ENCODE measurements at regions not wholly inside any gene's neighbourhood (a gene's known extent, or its start where the extent isn't known, plus 50 kb on each side); places are given as distances from the start of the nearest gene placed in this dataset.

DNA sequence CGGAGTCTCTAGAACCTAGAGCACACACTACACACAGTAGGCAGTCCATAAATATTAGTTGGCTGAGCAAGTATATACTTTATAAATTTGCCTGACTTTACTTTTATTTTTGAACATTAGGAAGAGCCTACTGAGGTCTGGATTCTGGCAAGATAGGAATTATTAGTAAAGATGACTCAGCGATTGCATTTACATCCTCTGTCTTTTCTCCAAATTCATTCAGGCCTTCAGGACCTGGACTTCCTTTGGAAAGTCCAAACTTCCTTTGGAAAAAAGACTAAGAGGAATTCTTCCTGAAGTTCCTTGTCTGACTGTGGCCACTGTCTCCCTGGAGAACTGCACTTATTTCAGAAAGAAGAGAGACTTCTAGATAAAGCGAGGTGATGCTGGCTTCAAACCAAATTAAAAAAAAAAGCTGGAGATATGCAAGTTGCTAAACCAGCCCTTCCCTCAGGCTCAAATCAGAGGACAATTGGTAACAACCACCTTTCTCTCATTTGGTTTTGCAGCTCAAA lies 251.3 kb downstream of the GAS1 start:
- H3K36me3 ChIP-seq (replicated peaks; ENCODE audit: low read depth, low read length), result no peaks in the 10 kb centered on the region
- H3K9ac ChIP-seq (ENCODE audit: low read length), result no peak overlapping the region
- no peak overlapping the region for H2AFZ ChIP-seq (ENCODE audit: low read depth, low read length)
- no peaks in the 10 kb centered on the region for H4K20me1 ChIP-seq (ENCODE audit: insufficient read depth, low read length)
- H3K4me1 ChIP-seq (ENCODE audit: low read length), result no peaks in the 10 kb centered on the region
- no peaks in the 10 kb centered on the region for H3K9me3 ChIP-seq (ENCODE audit: insufficient read depth, low read length)
- TF ChIP-seq EZH2phosphoT487 (IDR thresholded peaks at IDR 0.05; ENCODE audit: low read depth), result no peak
- H3K79me2 ChIP-seq (ENCODE audit: low read length), result no peaks in the 10 kb centered on the region
- H3K27me3 ChIP-seq (ENCODE audit: low read depth, low read length), result no peaks in the 10 kb centered on the region
- H3K4me3 ChIP-seq (ENCODE audit: low read length), result no peak overlapping the region
- H3K27ac ChIP-seq (ENCODE audit: low read length), result no peak overlapping the region
- H3K4me2 ChIP-seq (ENCODE audit: low read length), result no peak overlapping the region

DNA sequence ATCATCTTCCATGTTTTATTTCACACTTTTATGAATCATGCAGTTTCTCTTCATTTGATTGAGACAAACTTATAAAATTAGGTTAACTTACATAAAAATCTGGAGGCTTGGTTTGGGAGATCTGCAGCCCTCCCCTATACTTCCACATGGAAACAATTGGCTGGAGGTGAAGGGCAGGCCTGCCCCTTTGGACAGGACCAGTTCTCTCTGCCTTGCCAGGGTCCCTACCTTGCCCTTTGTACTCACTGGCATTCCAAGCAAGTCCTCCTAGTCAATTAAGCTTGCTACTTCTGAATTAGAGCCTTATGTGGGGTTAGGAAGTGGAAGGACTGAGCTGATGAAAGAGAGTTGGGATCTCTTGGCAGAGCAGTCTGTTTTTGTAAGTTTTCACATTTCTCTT lies 257.3 kb downstream of the GAS1 start:
- H3K4me3 ChIP-seq (ENCODE audit: low read length), result no peak overlapping the region
- no peak overlapping the region for H3K27ac ChIP-seq (ENCODE audit: low read length)
- H3K27me3 ChIP-seq (ENCODE audit: low read depth, low read length), result no peaks in the 10 kb centered on the region
- no peak overlapping the region for H3K4me2 ChIP-seq (ENCODE audit: low read length)
- no peaks in the 10 kb centered on the region for H3K9me3 ChIP-seq (ENCODE audit: insufficient read depth, low read length)
- TF ChIP-seq, protein P1, sequence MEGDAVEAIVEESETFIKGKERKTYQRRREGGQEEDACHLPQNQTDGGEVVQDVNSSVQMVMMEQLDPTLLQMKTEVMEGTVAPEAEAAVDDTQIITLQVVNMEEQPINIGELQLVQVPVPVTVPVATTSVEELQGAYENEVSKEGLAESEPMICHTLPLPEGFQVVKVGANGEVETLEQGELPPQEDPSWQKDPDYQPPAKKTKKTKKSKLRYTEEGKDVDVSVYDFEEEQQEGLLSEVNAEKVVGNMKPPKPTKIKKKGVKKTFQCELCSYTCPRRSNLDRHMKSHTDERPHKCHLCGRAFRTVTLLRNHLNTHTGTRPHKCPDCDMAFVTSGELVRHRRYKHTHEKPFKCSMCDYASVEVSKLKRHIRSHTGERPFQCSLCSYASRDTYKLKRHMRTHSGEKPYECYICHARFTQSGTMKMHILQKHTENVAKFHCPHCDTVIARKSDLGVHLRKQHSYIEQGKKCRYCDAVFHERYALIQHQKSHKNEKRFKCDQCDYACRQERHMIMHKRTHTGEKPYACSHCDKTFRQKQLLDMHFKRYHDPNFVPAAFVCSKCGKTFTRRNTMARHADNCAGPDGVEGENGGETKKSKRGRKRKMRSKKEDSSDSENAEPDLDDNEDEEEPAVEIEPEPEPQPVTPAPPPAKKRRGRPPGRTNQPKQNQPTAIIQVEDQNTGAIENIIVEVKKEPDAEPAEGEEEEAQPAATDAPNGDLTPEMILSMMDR (IDR thresholded peaks at IDR 0.05; ENCODE audit: low read depth, low read length), result no peak
- TF ChIP-seq EZH2phosphoT487 (IDR thresholded peaks at IDR 0.05; ENCODE audit: low read depth), result no peak
- no peak overlapping the region for H2AFZ ChIP-seq (ENCODE audit: low read depth, low read length)
- no peaks in the 10 kb centered on the region for H3K79me2 ChIP-seq (ENCODE audit: low read length)
- H3K9ac ChIP-seq (ENCODE audit: low read length), result no peak overlapping the region
- H4K20me1 ChIP-seq (ENCODE audit: insufficient read depth, low read length), result no peaks in the 10 kb centered on the region
- H3K36me3 ChIP-seq (replicated peaks; ENCODE audit: low read depth, low read length), result no peaks in the 10 kb centered on the region
- H3K4me1 ChIP-seq (ENCODE audit: low read length), result no peaks in the 10 kb centered on the region

DNA sequence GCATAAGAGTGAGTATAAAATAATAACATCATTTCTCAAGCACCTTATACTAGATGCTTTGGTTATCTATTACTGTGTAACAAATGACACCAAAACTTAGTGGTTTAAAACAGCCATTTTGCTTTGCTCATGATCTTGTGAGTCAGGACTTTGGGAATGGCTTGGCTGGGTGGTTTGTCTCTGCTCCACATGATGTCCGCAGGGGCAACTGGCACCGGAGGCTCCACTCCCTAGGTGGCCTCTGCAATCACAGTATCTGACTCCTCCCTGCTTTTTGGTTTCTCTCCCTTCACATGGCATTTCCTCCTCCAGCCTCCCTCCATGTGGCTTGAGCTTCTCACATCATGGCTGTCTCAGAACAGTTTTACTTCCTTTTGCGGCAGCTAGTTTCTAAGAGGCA lies 259.5 kb downstream of the GAS1 start:
- no peaks in the 10 kb centered on the region for H3K27me3 ChIP-seq (ENCODE audit: low read depth, low read length)
- no peaks in the 10 kb centered on the region for H3K4me1 ChIP-seq (ENCODE audit: low read length)
- TF ChIP-seq, protein P1 (IDR thresholded peaks at IDR 0.05; ENCODE audit: low read depth, low read length), result no peak
- TF ChIP-seq EZH2phosphoT487 (IDR thresholded peaks at IDR 0.05; ENCODE audit: low read depth), result no peak
- no peak overlapping the region for H3K4me3 ChIP-seq (ENCODE audit: low read length)
- H2AFZ ChIP-seq (ENCODE audit: low read depth, low read length), result no peak overlapping the region
- no peaks in the 10 kb centered on the region for H3K36me3 ChIP-seq (replicated peaks; ENCODE audit: low read depth, low read length)
- H3K9me3 ChIP-seq (ENCODE audit: insufficient read depth, low read length), result no peaks in the 10 kb centered on the region
- H3K9ac ChIP-seq (ENCODE audit: low read length), result no peak overlapping the region
- H3K27ac ChIP-seq (ENCODE audit: low read length), result no peak overlapping the region
- H3K4me2 ChIP-seq (ENCODE audit: low read length), result no peak overlapping the region
- no peaks in the 10 kb centered on the region for H4K20me1 ChIP-seq (ENCODE audit: insufficient read depth, low read length)
- H3K79me2 ChIP-seq (ENCODE audit: low read length), result no peaks in the 10 kb centered on the region

DNA sequence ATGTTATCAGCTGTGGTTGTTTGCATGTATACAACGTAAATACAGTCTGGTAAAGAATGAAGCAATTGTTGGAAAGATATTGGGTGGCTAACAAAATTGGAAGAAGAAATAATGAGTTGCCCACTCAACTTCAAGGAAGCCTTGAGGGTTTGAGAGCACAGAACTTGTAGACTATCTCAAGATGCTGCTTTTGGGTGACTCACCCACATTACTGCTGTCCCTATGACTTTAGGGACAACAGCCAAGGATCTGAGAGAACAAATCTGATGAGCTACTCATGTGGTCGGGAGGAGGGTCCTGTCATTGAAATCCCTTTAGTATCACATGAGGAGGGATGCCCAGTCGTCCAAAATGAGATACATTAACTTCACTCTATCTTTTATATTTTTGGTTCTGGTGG lies 261.8 kb downstream of the GAS1 start:
- no peaks in the 10 kb centered on the region for H3K27me3 ChIP-seq (ENCODE audit: low read depth, low read length)
- H3K9ac ChIP-seq (ENCODE audit: low read length), result no peak overlapping the region
- TF ChIP-seq EZH2phosphoT487 (IDR thresholded peaks at IDR 0.05; ENCODE audit: low read depth), result no peak
- TF ChIP-seq, protein P1 (IDR thresholded peaks at IDR 0.05; ENCODE audit: low read depth, low read length), result no peak

More for the DNA sequence above, 261.8 kb downstream of the GAS1 start:
- no peak overlapping the region for H3K4me3 ChIP-seq (ENCODE audit: low read length)
- no peak overlapping the region for H2AFZ ChIP-seq (ENCODE audit: low read depth, low read length)
- no peaks in the 10 kb centered on the region for H3K79me2 ChIP-seq (ENCODE audit: low read length)
- H3K4me1 ChIP-seq (ENCODE audit: low read length), result no peaks in the 10 kb centered on the region
- H4K20me1 ChIP-seq (ENCODE audit: insufficient read depth, low read length), result no peaks in the 10 kb centered on the region
- no peaks in the 10 kb centered on the region for H3K9me3 ChIP-seq (ENCODE audit: insufficient read depth, low read length)
- no peaks in the 10 kb centered on the region for H3K36me3 ChIP-seq (replicated peaks; ENCODE audit: low read depth, low read length)
- H3K4me2 ChIP-seq (ENCODE audit: low read length), result no peak overlapping the region
- no peak overlapping the region for H3K27ac ChIP-seq (ENCODE audit: low read length)
